GM19372 (cell line): ENCODE measurements at regions not wholly inside any gene's neighbourhood (a gene's known extent, or its start where the extent isn't known, plus 50 kb on each side); places are given as distances from the start of the nearest gene placed in this dataset.
"Not testable (repeated sequence)": the region's sequence is repeated elsewhere in the genome, so short reads cannot be mapped to it uniquely, and the experiment has no call there.

Experiments used
- ATAC-seq: cut with Tn5 transposase; IDR thresholded peaks from one replicate; pipeline ENCODE4 v1.9.1; 2021; ENCODE audit warnings: mild to moderate bottlenecking, low read depth, moderate library complexity; ENCODE audit not compliant: unreplicated experiment

- ATAC-seq = not testable (repeated sequence)
Observed at GRCh38 chr7:89616829-89617228, 537.4 kb upstream of the STEAP1 start.

- ATAC-seq = no peak
Observed at GRCh38 chr7:89618274-89618673, 536.0 kb upstream of the STEAP1 start.

- no peak for ATAC-seq
Observed at GRCh38 chr7:89621925-89622641, 532.2 kb upstream of the STEAP1 start.

- peak; percentile 79 for ATAC-seq
Observed at GRCh38 chr7:89623018-89623672, 531.1 kb upstream of the STEAP1 start.

- ATAC-seq = not testable (repeated sequence)
Observed at GRCh38 chr7:89624155-89624554, 530.1 kb upstream of the STEAP1 start.

- no peak for ATAC-seq
Observed at GRCh38 chr7:89648509-89648908, 505.8 kb upstream of the STEAP1 start.

- no peak for ATAC-seq
Observed at GRCh38 chr7:89655946-89656345, 498.3 kb upstream of the STEAP1 start.

GRCh38 chr7:89661876-89662275 lies 492.4 kb upstream of the STEAP1 start:
- ATAC-seq = no peak

GRCh38 chr7:89666136-89666835 lies 488.0 kb upstream of the STEAP1 start:
- ATAC-seq = no peak

GRCh38 chr7:89680161-89680560 lies 474.1 kb upstream of the STEAP1 start:
- ATAC-seq = no peak

GRCh38 chr7:89681448-89681847 lies 472.8 kb upstream of the STEAP1 start:
- ATAC-seq = no peak

GRCh38 chr7:89685287-89685686 lies 469.0 kb upstream of the STEAP1 start:
- ATAC-seq = no peak

- ATAC-seq = no peak
Observed at GRCh38 chr7:89687211-89687610, 467.1 kb upstream of the STEAP1 start.

- no peak for ATAC-seq
Observed at GRCh38 chr7:89695241-89695640, 459.0 kb upstream of the STEAP1 start.

GRCh38 chr7:89714131-89714530 lies 440.1 kb upstream of the STEAP1 start:
- no peak for ATAC-seq

- ATAC-seq = not testable (repeated sequence)
Observed at GRCh38 chr7:89718941-89719340, 435.3 kb upstream of the STEAP1 start.

GRCh38 chr7:89728481-89728880 lies 425.8 kb upstream of the STEAP1 start:
- ATAC-seq = no peak

GRCh38 chr7:89731751-89732445 lies 422.4 kb upstream of the STEAP1 start:
- ATAC-seq = no peak

- no peak for ATAC-seq
Observed at GRCh38 chr7:89738549-89738948, 415.7 kb upstream of the STEAP1 start.

- ATAC-seq = no peak
Observed at GRCh38 chr7:89757910-89758309, 396.4 kb upstream of the STEAP1 start.

GRCh38 chr7:89760690-89761089 lies 393.6 kb upstream of the STEAP1 start:
- no peak for ATAC-seq
